Activated T-cell treated with anti-CD3 and anti-CD28 coated beads, Interleukin-2, amount 50 U/mL, for 4 hours (primary cell): ENCODE measurements at regions not wholly inside any gene's neighbourhood (a gene's known extent, or its start where the extent isn't known, plus 50 kb on each side); places are given as distances from the start of the nearest gene placed in this dataset.

Experiments used
- ATAC-seq, 2 donors: fragments of 200-7000 bp; cut with Tn5 transposase; one replicate each; pipeline ENCODE4 v1.10.0; 2021
- DNase-seq: peaks from one replicate; pipeline ENCODE4 v3.0.0-alpha.2; 2020
- H3K27me3 Mint-ChIP-seq: one replicate; pipeline ENCODE4 v1.8.0; 2021; ENCODE audit warnings: low read depth, mixed read lengths
- H3K36me3 Mint-ChIP-seq: one replicate; pipeline ENCODE4 v1.8.0; 2022; ENCODE audit warnings: mixed read lengths; ENCODE audit not compliant: insufficient read depth
- H3K4me1 Mint-ChIP-seq: one replicate; pipeline ENCODE4 v1.8.0; 2021; ENCODE audit warnings: low read depth, mixed read lengths
- H3K4me3 Mint-ChIP-seq: one replicate; pipeline ENCODE4 v1.8.0; 2021; ENCODE audit warnings: mild to moderate bottlenecking, moderate library complexity, mixed read lengths
- H3K9me3 Mint-ChIP-seq: one replicate; pipeline ENCODE4 v1.8.0; 2021; ENCODE audit warnings: mixed read lengths

- no peaks in the 10 kb centered on the region for H3K36me3 Mint-ChIP-seq
- no peak overlapping the region for H3K4me3 Mint-ChIP-seq
- no peak for ATAC-seq
- no peaks in the 10 kb centered on the region for H3K4me1 Mint-ChIP-seq
- no peak for DNase-seq
- H3K9me3 Mint-ChIP-seq = no peaks in the 10 kb centered on the region
- H3K27me3 Mint-ChIP-seq = no peaks in the 10 kb centered on the region
These were observed 214.2 kb downstream of the CHRM3 start for GRCh38 chr1:239600588-239600987.

- Mint-ChIP-seq H3K4me1 (no peaks in the 10 kb centered on the region), H3K27me3 (no peaks in the 10 kb centered on the region), H3K9me3 (no peaks in the 10 kb centered on the region), H3K36me3 (no peaks in the 10 kb centered on the region), H3K4me3 (no peak overlapping the region)
- no peak for DNase-seq
- no peak for ATAC-seq
These were observed 214.7 kb downstream of the CHRM3 start for GRCh38 chr1:239601108-239601507.

GRCh38 chr1:239603530-239603929 lies 217.2 kb downstream of the CHRM3 start:
- Mint-ChIP-seq H3K4me1 (no peaks in the 10 kb centered on the region), H3K4me3 (no peak overlapping the region), H3K9me3 (no peaks in the 10 kb centered on the region), H3K36me3 (no peaks in the 10 kb centered on the region), H3K27me3 (no peaks in the 10 kb centered on the region)
- ATAC-seq = no peak
- no peak for DNase-seq

GRCh38 chr1:239606850-239607400 lies 220.6 kb downstream of the CHRM3 start:
- ATAC-seq (no peak), DNase-seq (no peak)
- H3K9me3 Mint-ChIP-seq = no peaks in the 10 kb centered on the region
- H3K4me1 Mint-ChIP-seq = no peaks in the 10 kb centered on the region
- H3K4me3 Mint-ChIP-seq = no peak overlapping the region
- H3K27me3 Mint-ChIP-seq = no peaks in the 10 kb centered on the region
- H3K36me3 Mint-ChIP-seq = no peaks in the 10 kb centered on the region

- DNase-seq (no peak), ATAC-seq (no peak)
- Mint-ChIP-seq H3K36me3 (no peaks in the 10 kb centered on the region), H3K9me3 (no peaks in the 10 kb centered on the region), H3K27me3 (no peaks in the 10 kb centered on the region), H3K4me1 (no peaks in the 10 kb centered on the region), H3K4me3 (no peak overlapping the region)
These were observed 222.1 kb downstream of the CHRM3 start for GRCh38 chr1:239608469-239608868.

GRCh38 chr1:239612379-239612778 lies 226.0 kb downstream of the CHRM3 start:
- no peak overlapping the region for H3K4me3 Mint-ChIP-seq
- ATAC-seq (no peak), DNase-seq (no peak)
- no peaks in the 10 kb centered on the region for H3K27me3 Mint-ChIP-seq
- no peaks in the 10 kb centered on the region for H3K9me3 Mint-ChIP-seq
- no peaks in the 10 kb centered on the region for H3K4me1 Mint-ChIP-seq
- no peaks in the 10 kb centered on the region for H3K36me3 Mint-ChIP-seq

GRCh38 chr1:239616673-239617072 lies 230.3 kb downstream of the CHRM3 start:
- H3K4me3 Mint-ChIP-seq = no peak overlapping the region

GRCh38 chr1:239617259-239617658 lies 230.9 kb downstream of the CHRM3 start:
- no peaks in the 10 kb centered on the region for H3K4me1 Mint-ChIP-seq
- DNase-seq (no peak), ATAC-seq (no peak)
- H3K36me3 Mint-ChIP-seq = no peaks in the 10 kb centered on the region
- H3K9me3 Mint-ChIP-seq = peaks cover 5% of the 10 kb centered on the region
- no peaks in the 10 kb centered on the region for H3K27me3 Mint-ChIP-seq
- no peak overlapping the region for H3K4me3 Mint-ChIP-seq

More at GRCh38 chr1:239616673-239617072, 230.3 kb downstream of the CHRM3 start:
- Mint-ChIP-seq H3K4me1 (no peaks in the 10 kb centered on the region), H3K9me3 (no peaks in the 10 kb centered on the region), H3K36me3 (no peaks in the 10 kb centered on the region), H3K27me3 (no peaks in the 10 kb centered on the region)
- no peak for ATAC-seq
- no peak for DNase-seq

- H3K4me1 Mint-ChIP-seq = no peaks in the 10 kb centered on the region
- H3K4me3 Mint-ChIP-seq = no peak overlapping the region
- peaks cover 7% of the 10 kb centered on the region for H3K9me3 Mint-ChIP-seq
- no peaks in the 10 kb centered on the region for H3K27me3 Mint-ChIP-seq
- DNase-seq = no peak
- no peak for ATAC-seq
- no peaks in the 10 kb centered on the region for H3K36me3 Mint-ChIP-seq
These were observed 231.4 kb downstream of the CHRM3 start for GRCh38 chr1:239617731-239618130.

GRCh38 chr1:239619190-239619589 lies 232.8 kb downstream of the CHRM3 start:
- DNase-seq (no peak), ATAC-seq (no peak)
- Mint-ChIP-seq H3K9me3 (peaks cover 7% of the 10 kb centered on the region), H3K4me1 (no peaks in the 10 kb centered on the region), H3K27me3 (no peaks in the 10 kb centered on the region), H3K36me3 (no peaks in the 10 kb centered on the region), H3K4me3 (no peak overlapping the region)

GRCh38 chr1:239630767-239631166 lies 244.4 kb downstream of the CHRM3 start:
- H3K27me3 Mint-ChIP-seq = no peaks in the 10 kb centered on the region
- ATAC-seq = no peak
- H3K4me1 Mint-ChIP-seq = no peaks in the 10 kb centered on the region
- no peak for DNase-seq
- H3K4me3 Mint-ChIP-seq = no peak overlapping the region
- no peaks in the 10 kb centered on the region for H3K36me3 Mint-ChIP-seq
- H3K9me3 Mint-ChIP-seq = no peaks in the 10 kb centered on the region

GRCh38 chr1:239633432-239633831 lies 247.1 kb downstream of the CHRM3 start:
- H3K4me1 Mint-ChIP-seq = no peaks in the 10 kb centered on the region
- no peaks in the 10 kb centered on the region for H3K36me3 Mint-ChIP-seq
- no peaks in the 10 kb centered on the region for H3K27me3 Mint-ChIP-seq
- no peaks in the 10 kb centered on the region for H3K9me3 Mint-ChIP-seq
- ATAC-seq (no peak), DNase-seq (no peak)
- no peak overlapping the region for H3K4me3 Mint-ChIP-seq

GRCh38 chr1:239635276-239635675 lies 248.9 kb downstream of the CHRM3 start:
- Mint-ChIP-seq H3K27me3 (no peaks in the 10 kb centered on the region), H3K4me3 (no peak overlapping the region), H3K4me1 (no peaks in the 10 kb centered on the region), H3K36me3 (no peaks in the 10 kb centered on the region), H3K9me3 (no peaks in the 10 kb centered on the region)
- DNase-seq = no peak
- no peak for ATAC-seq

- ATAC-seq = no peak
- no peak for DNase-seq
- H3K4me3 Mint-ChIP-seq = no peak overlapping the region
- H3K4me1 Mint-ChIP-seq = no peaks in the 10 kb centered on the region
- no peaks in the 10 kb centered on the region for H3K36me3 Mint-ChIP-seq
- no peaks in the 10 kb centered on the region for H3K9me3 Mint-ChIP-seq
- H3K27me3 Mint-ChIP-seq = no peaks in the 10 kb centered on the region
These were observed 250.0 kb downstream of the CHRM3 start for GRCh38 chr1:239636347-239636746.

- Mint-ChIP-seq H3K4me3 (no peak overlapping the region), H3K4me1 (no peaks in the 10 kb centered on the region), H3K36me3 (peaks cover 1% of the 10 kb centered on the region)
These were observed 258.2 kb downstream of the CHRM3 start for GRCh38 chr1:239644604-239645003.

GRCh38 chr1:239647045-239647444 lies 260.7 kb downstream of the CHRM3 start:
- H3K9me3 Mint-ChIP-seq = no peaks in the 10 kb centered on the region
- ATAC-seq (peak in 1 of 2 donors; percentile 38), DNase-seq (no peak)
- no peaks in the 10 kb centered on the region for H3K27me3 Mint-ChIP-seq
- peaks cover 1% of the 10 kb centered on the region for H3K36me3 Mint-ChIP-seq
- H3K4me3 Mint-ChIP-seq = no peak overlapping the region
- H3K4me1 Mint-ChIP-seq = no peaks in the 10 kb centered on the region

More at GRCh38 chr1:239644604-239645003, 258.2 kb downstream of the CHRM3 start:
- no peak for ATAC-seq
- DNase-seq = no peak
- Mint-ChIP-seq H3K9me3 (no peaks in the 10 kb centered on the region), H3K27me3 (no peaks in the 10 kb centered on the region)
